ENCODE measurements at regions not wholly inside any gene's neighbourhood (a gene's known extent, or its start where the extent isn't known, plus 50 kb on each side); places are given as distances from the start of the nearest gene placed in this dataset.
"Not testable (repeated sequence)": the region's sequence is repeated elsewhere in the genome, so short reads cannot be mapped to it uniquely, and the experiment has no call there.

DNA sequence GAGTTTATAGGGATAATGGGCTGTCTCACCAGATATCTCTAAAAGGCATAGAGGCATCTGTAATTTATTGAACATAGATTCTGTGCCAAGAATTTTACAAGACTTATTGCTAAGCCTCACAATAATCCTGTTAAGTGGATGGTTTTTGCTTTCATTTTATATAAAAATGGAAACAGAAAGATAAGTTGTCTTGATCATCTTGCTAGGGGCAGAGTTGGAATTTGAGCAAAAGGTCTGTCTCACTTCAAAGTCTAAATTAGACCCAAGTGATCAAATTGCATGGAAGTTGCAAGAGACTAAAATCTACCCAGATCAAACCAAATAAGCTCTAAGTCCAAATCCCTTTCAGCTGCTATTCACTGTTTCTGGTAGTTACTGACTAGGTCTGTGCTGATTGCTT is 95.3 kb upstream of the SOX11 start:
- H3K4me3 Mint-ChIP-seq, result no peak overlapping the region
- no peaks in the 10 kb centered on the region for H3K27me3 Mint-ChIP-seq
- DNase-seq (no peak), ATAC-seq (no peak)
- no peaks in the 10 kb centered on the region for H3K36me3 Mint-ChIP-seq
- H3K27ac Mint-ChIP-seq, result no peak overlapping the region
- H3K4me1 Mint-ChIP-seq, result no peaks in the 10 kb centered on the region
- H3K9me3 Mint-ChIP-seq (ENCODE audit: low read depth), result peaks cover 2% of the 10 kb centered on the region
- CTCF ChIA-PET, result no interaction called here

DNA sequence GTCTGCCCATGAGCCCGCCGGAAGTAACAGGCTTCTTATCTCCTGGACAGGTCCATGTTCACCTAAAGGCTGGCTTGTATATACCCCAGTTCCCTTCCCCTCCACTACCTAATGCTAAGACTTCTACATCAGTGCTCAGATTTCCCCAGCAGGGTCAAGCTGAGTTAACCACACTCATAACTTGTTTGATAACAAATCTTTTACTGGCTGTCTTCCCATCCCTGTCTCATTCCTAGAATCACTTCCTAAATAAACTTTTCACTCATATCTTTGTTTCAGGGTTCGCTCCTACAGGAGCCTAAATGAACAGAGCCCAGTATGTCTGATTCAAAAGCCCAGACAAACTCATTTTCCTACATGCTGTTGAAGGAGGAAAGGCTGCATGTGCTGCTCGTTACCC is 94.0 kb upstream of the SOX11 start:
- CTCF ChIA-PET, result no interaction called here
- H3K27me3 Mint-ChIP-seq, result no peaks in the 10 kb centered on the region
- no peaks in the 10 kb centered on the region for H3K36me3 Mint-ChIP-seq
- H3K27ac Mint-ChIP-seq, result no peak overlapping the region
- H3K4me3 Mint-ChIP-seq, result no peak overlapping the region
- no peaks in the 10 kb centered on the region for H3K4me1 Mint-ChIP-seq
- no peak for ATAC-seq
- peaks cover 5% of the 10 kb centered on the region for H3K9me3 Mint-ChIP-seq (ENCODE audit: low read depth)
- no peak for DNase-seq

DNA sequence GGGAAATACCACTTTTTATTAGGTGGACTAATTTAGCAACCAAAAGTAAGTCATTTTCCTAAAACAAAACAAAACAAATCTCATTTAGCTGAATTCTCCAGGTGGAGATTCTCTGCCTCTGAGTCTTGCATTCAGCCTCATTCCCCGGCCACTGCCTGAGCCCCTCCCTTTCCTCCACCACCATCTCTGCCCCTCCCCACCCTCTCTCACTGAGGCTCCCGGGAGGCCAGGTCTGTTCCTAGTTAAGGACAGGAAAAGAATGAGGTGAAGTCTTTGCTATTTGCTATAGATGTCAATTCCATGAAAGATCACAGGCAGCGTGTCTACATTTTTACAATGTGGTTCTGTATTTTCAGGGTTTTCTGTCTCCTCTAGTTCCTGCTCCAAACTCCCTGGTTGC is 83.0 kb upstream of the SOX11 start:
- CTCF ChIA-PET, result no interaction called here
- no peak for ATAC-seq
- DNase-seq, result no peak
- H3K9me3 Mint-ChIP-seq (ENCODE audit: low read depth), result peaks cover 4% of the 10 kb centered on the region
- no peaks in the 10 kb centered on the region for H3K27me3 Mint-ChIP-seq
- H3K4me1 Mint-ChIP-seq, result no peaks in the 10 kb centered on the region
- H3K27ac Mint-ChIP-seq, result no peak overlapping the region
- H3K36me3 Mint-ChIP-seq, result no peaks in the 10 kb centered on the region
- no peak overlapping the region for H3K4me3 Mint-ChIP-seq

DNA sequence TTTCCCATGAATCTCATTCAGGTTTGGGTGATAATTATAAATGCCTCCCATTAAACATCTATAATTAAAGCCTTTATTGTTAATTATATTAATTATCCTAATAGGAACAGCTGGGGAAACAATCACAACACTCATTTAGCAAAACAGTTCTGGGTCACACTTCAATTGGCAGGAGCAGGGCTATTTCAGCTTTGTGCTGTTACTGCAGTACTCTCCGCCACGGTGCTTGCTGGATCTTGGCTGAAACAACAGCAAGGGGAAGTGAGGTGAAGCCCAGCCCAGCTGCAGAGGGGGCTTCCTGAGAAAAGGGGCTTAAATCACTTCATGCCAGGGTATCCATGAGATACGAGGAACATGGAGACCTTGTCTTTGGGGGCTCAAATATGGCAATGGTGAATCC is 79.5 kb upstream of the SOX11 start:
- Mint-ChIP-seq H3K9me3 (ENCODE audit: low read depth) (peaks cover 7% of the 10 kb centered on the region), H3K4me3 (no peak overlapping the region), H3K27me3 (no peaks in the 10 kb centered on the region), H3K4me1 (no peaks in the 10 kb centered on the region), H3K27ac (no peak overlapping the region), H3K36me3 (no peaks in the 10 kb centered on the region)
- CTCF ChIA-PET, result no interaction called here
- ATAC-seq, result no peak
- DNase-seq, result no peak

DNA sequence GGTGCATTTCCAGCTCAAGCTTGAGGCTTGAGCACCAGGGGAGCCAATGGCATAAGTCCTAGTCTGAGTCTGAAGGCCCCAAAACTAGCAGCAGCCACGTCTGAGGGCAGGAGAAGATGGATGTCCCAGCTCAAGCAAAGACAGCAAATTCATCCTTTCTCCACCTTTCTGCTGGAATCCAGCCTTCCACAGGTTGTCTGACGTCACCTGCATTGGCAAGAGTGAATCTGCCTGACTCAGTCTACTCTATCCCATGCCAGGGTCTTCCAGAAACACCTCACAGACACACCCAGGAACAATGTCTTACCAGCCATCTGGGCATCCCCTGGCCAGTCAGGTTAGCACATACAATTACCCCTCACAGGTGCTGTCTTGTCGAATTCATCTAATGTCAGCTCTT is 76.2 kb upstream of the SOX11 start:
- no peaks in the 10 kb centered on the region for H3K27me3 Mint-ChIP-seq
- H3K36me3 Mint-ChIP-seq, result no peaks in the 10 kb centered on the region
- H3K9me3 Mint-ChIP-seq (ENCODE audit: low read depth), result peaks cover 5% of the 10 kb centered on the region
- DNase-seq (no peak), ATAC-seq (no peak)
- H3K27ac Mint-ChIP-seq, result no peak overlapping the region
- H3K4me1 Mint-ChIP-seq, result no peaks in the 10 kb centered on the region
- CTCF ChIA-PET, result no interaction called here
- H3K4me3 Mint-ChIP-seq, result no peak overlapping the region

DNA sequence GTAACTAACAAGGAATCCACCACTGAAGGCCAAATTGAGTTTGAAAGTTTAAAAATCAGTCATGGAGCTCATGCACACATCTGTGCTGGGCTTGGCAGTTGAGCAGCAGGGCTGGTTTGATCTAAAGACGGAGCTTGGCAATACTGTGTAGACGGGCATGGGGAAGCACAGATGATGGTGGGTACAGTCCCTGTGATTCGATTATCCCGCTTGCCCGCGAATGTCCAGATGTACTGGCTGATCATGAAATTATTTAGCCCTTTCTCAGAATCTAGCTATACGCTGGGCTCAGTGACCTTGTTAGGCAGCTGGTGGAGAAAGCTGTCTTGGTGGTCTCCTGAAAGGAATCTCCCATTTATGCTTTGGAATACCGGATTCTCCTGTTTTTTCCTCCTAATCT is 74.8 kb upstream of the SOX11 start:
- ATAC-seq, result no peak
- Mint-ChIP-seq H3K27me3 (no peaks in the 10 kb centered on the region), H3K9me3 (ENCODE audit: low read depth) (peaks cover 3% of the 10 kb centered on the region), H3K4me1 (no peaks in the 10 kb centered on the region), H3K27ac (no peak overlapping the region), H3K36me3 (no peaks in the 10 kb centered on the region), H3K4me3 (no peak overlapping the region)
- CTCF ChIA-PET, result no interaction called here
- DNase-seq, result no peak

DNA sequence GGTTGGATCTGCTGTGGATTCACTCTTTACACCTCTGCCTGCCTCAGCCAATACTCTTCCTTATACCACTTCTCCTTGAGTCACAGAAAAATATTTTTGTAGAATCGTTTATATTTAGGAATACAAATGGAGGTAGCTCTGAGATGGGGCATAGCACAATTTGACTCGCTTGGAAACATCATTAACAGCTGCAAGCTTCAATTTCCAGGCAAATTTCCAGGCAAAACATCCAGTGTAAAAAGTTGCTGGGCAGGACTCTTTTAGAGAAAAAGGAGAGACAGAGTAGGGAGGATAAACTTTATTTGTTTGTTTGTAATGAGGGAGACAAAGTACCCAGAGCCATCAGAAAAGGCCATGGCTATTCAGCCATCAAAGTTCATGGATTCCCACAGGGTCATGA is 74.4 kb upstream of the SOX11 start:
- H3K27ac Mint-ChIP-seq, result no peak overlapping the region
- DNase-seq (no peak), ATAC-seq (no peak)
- no peaks in the 10 kb centered on the region for H3K4me1 Mint-ChIP-seq
- H3K36me3 Mint-ChIP-seq, result no peaks in the 10 kb centered on the region
- CTCF ChIA-PET, result no interaction called here
- H3K4me3 Mint-ChIP-seq, result no peak overlapping the region
- peaks cover 3% of the 10 kb centered on the region for H3K9me3 Mint-ChIP-seq (ENCODE audit: low read depth)
- no peaks in the 10 kb centered on the region for H3K27me3 Mint-ChIP-seq

DNA sequence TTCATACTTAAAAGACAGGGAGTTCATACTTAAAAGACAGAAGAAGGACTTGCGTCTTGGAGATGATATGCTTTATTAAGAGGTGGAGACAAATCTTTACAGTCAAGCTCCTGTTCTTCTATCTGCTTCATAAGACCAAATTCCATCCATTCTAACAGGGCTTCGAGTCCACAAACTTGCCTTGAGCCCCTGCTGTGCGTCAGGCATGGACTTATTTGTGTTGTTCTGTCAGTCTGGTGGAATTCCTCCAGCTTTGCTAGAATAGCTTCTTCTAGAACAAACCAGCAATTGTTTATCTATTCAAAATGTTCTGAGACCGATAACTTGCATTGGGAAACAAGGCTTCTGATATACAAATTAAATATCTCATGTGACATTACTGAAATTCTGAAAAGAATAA is 73.9 kb upstream of the SOX11 start:
- H3K9me3 Mint-ChIP-seq (ENCODE audit: low read depth), result peaks cover 5% of the 10 kb centered on the region
- no peaks in the 10 kb centered on the region for H3K27me3 Mint-ChIP-seq
- H3K4me1 Mint-ChIP-seq, result no peaks in the 10 kb centered on the region
- ATAC-seq, result no peak
- CTCF ChIA-PET, result no interaction called here
- H3K36me3 Mint-ChIP-seq, result no peaks in the 10 kb centered on the region
- no peak overlapping the region for H3K27ac Mint-ChIP-seq
- H3K4me3 Mint-ChIP-seq, result no peak overlapping the region
- no peak for DNase-seq

DNA sequence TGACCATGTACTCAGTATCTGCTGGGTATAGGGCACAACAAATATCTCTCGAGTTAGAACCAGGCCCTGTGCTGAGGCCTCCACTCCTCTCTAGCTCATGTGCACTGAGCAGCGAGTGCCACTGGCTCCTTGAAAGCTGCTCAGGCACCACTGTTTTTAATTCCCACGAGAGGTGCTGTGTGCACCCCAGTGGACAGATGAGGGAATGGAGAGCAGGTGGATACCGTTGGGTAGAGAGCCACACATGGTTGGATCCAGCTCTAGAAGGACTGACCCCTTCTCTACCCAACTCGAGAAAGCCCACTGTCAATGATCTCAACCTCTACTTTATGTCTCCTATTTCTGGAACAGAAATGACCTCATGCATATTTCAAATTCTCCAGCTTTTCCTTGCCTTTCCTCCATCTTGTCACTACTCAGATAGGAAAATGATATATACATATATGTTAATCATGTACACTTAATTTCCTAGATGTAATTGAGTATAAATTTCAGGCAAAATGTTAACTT is 66.6 kb upstream of the SOX11 start:
- H3K27ac Mint-ChIP-seq; H3K9me3 Mint-ChIP-seq (ENCODE audit: low read depth); H3K4me1 Mint-ChIP-seq; CTCF ChIA-PET; H3K36me3 Mint-ChIP-seq; ATAC-seq; H3K27me3 Mint-ChIP-seq; DNase-seq; H3K4me3 Mint-ChIP-seq: not testable (repeated sequence)

DNA sequence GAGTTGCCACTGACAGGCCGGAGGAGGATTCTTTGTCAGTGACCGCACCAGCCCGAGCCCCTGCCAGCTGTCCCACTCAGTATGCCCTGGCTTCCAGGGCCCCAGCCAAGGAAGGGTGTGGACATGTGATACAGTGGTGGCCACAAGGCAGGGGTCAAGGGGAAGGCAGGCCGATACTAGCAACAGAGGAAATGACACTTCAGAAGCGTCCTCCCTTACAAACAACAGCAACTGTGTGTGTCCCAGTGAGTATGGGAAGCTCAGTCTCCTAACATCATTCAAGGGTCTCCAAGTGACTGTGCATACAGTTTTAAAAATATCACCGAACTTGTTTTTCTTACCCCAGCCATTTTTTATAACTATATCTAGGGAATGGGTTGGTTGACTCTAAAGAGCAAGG is 63.7 kb upstream of the SOX11 start:
- ATAC-seq; H3K27ac Mint-ChIP-seq; H3K4me3 Mint-ChIP-seq; DNase-seq; H3K9me3 Mint-ChIP-seq (ENCODE audit: low read depth); H3K36me3 Mint-ChIP-seq; CTCF ChIA-PET; H3K4me1 Mint-ChIP-seq; H3K27me3 Mint-ChIP-seq: not testable (repeated sequence)

DNA sequence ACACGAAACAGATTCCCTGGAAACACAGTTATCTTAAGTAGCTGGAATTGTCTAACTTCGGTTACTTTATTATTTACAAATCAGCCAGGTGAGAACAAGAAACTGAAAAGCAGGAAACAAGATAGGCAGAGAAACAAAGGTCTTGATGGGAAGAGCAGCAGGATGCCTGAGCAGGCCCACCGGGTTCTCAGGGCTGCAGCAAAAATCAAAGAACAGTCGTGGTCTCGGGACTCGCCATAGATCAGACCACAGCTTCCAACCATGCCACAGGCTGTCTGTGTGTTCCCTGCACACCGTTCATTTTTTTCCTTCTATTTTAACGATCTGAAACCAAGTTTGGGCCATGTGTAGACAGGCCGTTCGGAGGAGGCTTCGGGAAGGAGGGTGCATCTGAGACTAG is 62.7 kb upstream of the SOX11 start:
- ATAC-seq; H3K27me3 Mint-ChIP-seq; H3K4me3 Mint-ChIP-seq; H3K9me3 Mint-ChIP-seq (ENCODE audit: low read depth); DNase-seq; H3K36me3 Mint-ChIP-seq; H3K27ac Mint-ChIP-seq; CTCF ChIA-PET; H3K4me1 Mint-ChIP-seq: not testable (repeated sequence)

DNA sequence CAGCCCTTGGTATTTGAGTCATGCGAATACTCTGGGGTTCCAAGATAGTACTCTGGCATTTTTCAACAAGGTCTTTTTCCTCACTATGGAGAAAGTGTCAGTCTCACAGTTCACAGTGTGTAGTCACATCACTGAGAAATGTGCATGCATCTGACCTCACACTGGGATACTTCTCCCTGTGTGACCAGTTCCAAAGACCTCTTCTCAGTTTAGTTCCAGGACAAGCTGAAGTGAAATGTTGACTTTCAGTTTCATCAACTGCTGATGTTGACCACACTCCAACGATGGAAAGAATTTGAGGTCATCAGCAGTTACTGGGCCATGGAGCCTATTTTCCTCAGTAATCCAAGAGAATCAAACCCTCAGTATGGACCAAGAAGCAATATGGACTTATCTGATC is 55.1 kb upstream of the SOX11 start:
- H3K9me3 Mint-ChIP-seq (ENCODE audit: low read depth); ATAC-seq; H3K36me3 Mint-ChIP-seq; CTCF ChIA-PET; H3K4me3 Mint-ChIP-seq; H3K27me3 Mint-ChIP-seq; DNase-seq; H3K4me1 Mint-ChIP-seq; H3K27ac Mint-ChIP-seq: not testable (repeated sequence)
